ENCODE measurements at regions not wholly inside any gene's neighbourhood (a gene's known extent, or its start where the extent isn't known, plus 50 kb on each side); places are given as distances from the start of the nearest gene placed in this dataset.

DNA sequence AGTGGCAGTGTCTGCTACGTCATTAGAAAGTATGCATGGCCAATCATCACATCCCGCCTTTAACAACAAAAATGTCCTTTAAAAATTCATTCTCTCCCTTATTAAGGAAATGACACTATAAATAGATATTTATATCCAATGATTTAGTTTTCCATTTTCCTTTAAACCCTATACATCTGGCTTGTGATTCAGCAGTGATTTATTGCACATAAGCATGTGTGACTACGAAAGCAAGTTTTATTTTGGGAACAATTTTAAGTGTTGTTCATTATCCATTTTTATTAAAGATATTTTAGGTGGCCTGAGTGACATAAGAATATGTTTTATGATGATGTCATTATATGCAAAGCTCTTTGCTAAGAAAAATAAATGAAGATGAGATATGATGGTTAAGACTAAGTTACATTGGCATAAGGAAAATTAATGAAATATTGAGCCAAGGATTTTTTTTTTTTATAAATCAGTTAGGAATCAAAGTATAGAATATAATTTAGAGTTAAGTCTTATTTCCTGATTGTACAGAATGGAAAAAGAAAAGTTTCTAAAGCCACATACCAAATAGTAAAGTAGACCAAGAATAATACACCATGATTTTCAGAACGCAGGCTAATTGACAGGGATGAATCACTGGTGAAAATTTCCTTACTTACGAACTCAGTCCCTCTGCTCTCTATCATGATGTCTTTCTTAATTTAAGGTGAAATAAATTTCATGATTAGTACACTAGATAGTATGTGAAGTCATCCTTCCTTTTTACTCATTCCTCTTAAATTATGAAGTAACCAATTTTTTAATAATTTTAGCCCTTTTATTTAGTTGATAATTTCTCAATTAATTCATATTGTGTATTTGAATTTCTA is 822.4 kb downstream of the FAT4 start:
- dilution Hi-C loops (cut with MboI; ENCODE audit: extremely low pct_ligation_motif_present, low sequenced_read_pairs) (no loop called here), intact Hi-C loops (cut with micrococcal nuclease) (no loop called here)
- TF ChIP-seq, protein P1, sequence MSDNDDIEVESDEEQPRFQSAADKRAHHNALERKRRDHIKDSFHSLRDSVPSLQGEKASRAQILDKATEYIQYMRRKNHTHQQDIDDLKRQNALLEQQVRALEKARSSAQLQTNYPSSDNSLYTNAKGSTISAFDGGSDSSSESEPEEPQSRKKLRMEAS (IDR thresholded peaks at IDR 0.05; ENCODE audit: insufficient read depth, insufficient read length), result no peak
- no peak for TF ChIP-seq MYC (IDR thresholded peaks at IDR 0.05; ENCODE audit: low read depth, low read length)
- no peak for TF ChIP-seq POLR2AphosphoS5 (IDR thresholded peaks at IDR 0.05; ENCODE audit: insufficient read depth, low read depth, low read length)
- TF ChIP-seq JUN (IDR thresholded peaks at IDR 0.05; ENCODE audit: borderline replicate concordance, insufficient read depth, insufficient read length, low read depth), result no peak
- TF ChIP-seq, protein P2, sequence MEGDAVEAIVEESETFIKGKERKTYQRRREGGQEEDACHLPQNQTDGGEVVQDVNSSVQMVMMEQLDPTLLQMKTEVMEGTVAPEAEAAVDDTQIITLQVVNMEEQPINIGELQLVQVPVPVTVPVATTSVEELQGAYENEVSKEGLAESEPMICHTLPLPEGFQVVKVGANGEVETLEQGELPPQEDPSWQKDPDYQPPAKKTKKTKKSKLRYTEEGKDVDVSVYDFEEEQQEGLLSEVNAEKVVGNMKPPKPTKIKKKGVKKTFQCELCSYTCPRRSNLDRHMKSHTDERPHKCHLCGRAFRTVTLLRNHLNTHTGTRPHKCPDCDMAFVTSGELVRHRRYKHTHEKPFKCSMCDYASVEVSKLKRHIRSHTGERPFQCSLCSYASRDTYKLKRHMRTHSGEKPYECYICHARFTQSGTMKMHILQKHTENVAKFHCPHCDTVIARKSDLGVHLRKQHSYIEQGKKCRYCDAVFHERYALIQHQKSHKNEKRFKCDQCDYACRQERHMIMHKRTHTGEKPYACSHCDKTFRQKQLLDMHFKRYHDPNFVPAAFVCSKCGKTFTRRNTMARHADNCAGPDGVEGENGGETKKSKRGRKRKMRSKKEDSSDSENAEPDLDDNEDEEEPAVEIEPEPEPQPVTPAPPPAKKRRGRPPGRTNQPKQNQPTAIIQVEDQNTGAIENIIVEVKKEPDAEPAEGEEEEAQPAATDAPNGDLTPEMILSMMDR (IDR thresholded peaks at IDR 0.05; ENCODE audit: extremely low read depth in 1 of 2, insufficient read depth in 1 of 2, low read depth in 1 of 2, low read length in 2 of 2), result no peak
- TF ChIP-seq EZH2 (IDR thresholded peaks at IDR 0.05; ENCODE audit: borderline replicate concordance, low read depth, low read length, severe bottlenecking), result no peak
- TF ChIP-seq GATA2 (IDR thresholded peaks at IDR 0.05; ENCODE audit: insufficient read depth, insufficient read length, low read depth, low read length), result no peak
- no peak for TF ChIP-seq FOS (IDR thresholded peaks at IDR 0.05; ENCODE audit: borderline replicate concordance, insufficient read depth, low read length)
- no peak for TF ChIP-seq POLR2A (IDR thresholded peaks at IDR 0.05; ENCODE audit: low read depth, low read length)
- Histone ChIP-seq H4K20me1 (replicated peaks; ENCODE audit: control insufficient read depth, extremely low read depth, insufficient read depth, low read length) (no peaks in the 10 kb centered on the region), H3K4me2 (ENCODE audit: insufficient read depth, low read length) (no peak overlapping the region), H3K9ac (replicated peaks; ENCODE audit: extremely low read depth, insufficient read depth, low read length) (no peak overlapping the region), H3K4me3 (replicated peaks in 1 of 3; ENCODE audit: insufficient read depth in 1 of 3, low read depth in 1 of 3, low read length in 3 of 3) (no peak overlapping the region), H3K27me3 (ENCODE audit: control insufficient read depth in 2 of 2, insufficient read depth in 2 of 2, low read length in 2 of 2) (no peaks in the 10 kb centered on the region), H3K9me1 (replicated peaks; ENCODE audit: control insufficient read depth, extremely low read depth, insufficient read depth, low read length) (no peaks in the 10 kb centered on the region), H2AFZ (ENCODE audit: low read depth, low read length) (no peak overlapping the region), H3K79me2 (ENCODE audit: control insufficient read depth, insufficient read depth, low read length) (no peaks in the 10 kb centered on the region), H3K4me1 (ENCODE audit: control insufficient read depth, extremely low read depth, insufficient read depth, low read length) (no peaks in the 10 kb centered on the region), H3K36me3 (ENCODE audit: control insufficient read depth in 2 of 2, extremely low read depth in 1 of 2, insufficient read depth in 2 of 2, low read length in 2 of 2) (no peaks in the 10 kb centered on the region), H3K9me3 (replicated peaks; ENCODE audit: control insufficient read depth, insufficient read depth, low read length) (no peaks in the 10 kb centered on the region), H3K27ac (ENCODE audit: insufficient read depth, low read depth, low read length) (no peak overlapping the region)
- FAIRE-seq, result no peak
- DNase-seq (ENCODE audit: low read depth, low spot score), result no peak
- ChIA-PET POLR2A (no interaction called here), CTCF (no interaction called here)
- no TSS peak for BruUV-seq (replicated peaks)
